ENCODE measurements at regions not wholly inside any gene's neighbourhood (a gene's known extent, or its start where the extent isn't known, plus 50 kb on each side); places are given as distances from the start of the nearest gene placed in this dataset.

DNA sequence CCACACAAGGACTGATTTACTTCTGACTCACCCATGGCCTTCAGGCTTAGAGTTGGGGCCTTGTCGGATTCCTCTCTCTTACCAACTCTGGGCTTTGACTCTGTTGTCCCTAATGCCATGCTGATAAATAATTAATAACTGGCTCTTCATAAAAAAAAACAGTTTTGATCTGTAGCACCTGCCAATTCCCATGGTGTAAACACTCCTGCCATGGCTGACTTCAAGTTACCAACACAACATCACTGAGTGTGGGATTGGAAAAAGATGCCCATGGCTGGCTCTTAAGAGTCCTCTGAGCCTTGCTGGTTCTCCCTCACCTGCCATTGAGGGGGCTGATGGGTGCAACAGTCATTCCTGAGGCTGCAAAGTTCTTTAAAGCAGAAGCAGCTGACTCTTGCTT, 104.8 kb downstream of the KIF26A start:
- TF ChIP-seq, protein P1, sequence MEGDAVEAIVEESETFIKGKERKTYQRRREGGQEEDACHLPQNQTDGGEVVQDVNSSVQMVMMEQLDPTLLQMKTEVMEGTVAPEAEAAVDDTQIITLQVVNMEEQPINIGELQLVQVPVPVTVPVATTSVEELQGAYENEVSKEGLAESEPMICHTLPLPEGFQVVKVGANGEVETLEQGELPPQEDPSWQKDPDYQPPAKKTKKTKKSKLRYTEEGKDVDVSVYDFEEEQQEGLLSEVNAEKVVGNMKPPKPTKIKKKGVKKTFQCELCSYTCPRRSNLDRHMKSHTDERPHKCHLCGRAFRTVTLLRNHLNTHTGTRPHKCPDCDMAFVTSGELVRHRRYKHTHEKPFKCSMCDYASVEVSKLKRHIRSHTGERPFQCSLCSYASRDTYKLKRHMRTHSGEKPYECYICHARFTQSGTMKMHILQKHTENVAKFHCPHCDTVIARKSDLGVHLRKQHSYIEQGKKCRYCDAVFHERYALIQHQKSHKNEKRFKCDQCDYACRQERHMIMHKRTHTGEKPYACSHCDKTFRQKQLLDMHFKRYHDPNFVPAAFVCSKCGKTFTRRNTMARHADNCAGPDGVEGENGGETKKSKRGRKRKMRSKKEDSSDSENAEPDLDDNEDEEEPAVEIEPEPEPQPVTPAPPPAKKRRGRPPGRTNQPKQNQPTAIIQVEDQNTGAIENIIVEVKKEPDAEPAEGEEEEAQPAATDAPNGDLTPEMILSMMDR (IDR thresholded peaks at IDR 0.05 in 4 of 5, conservative IDR thresholded peaks at IDR 0.05 in 1 of 5), result no peak
- TF ChIP-seq POLR2A (IDR thresholded peaks at IDR 0.05), result no peak
- no peak overlapping the region for H3K27ac ChIP-seq
- H3K4me1 ChIP-seq, result no peaks in the 10 kb centered on the region
- intact Hi-C loops (cut with DNase I; ENCODE audit: low total_unique reads), result no loop called here
- ATAC-seq (no peak), DNase-seq (no peak)
- peaks cover 0 to 4% (median 0%) of the 10 kb centered on the region in 3 donors for H3K27me3 ChIP-seq
- in situ Hi-C loops (cut with MboI; ENCODE audit: low sequenced_read_pairs in 4 of 4), result no loop called here
- H3K4me3 ChIP-seq, result no peak overlapping the region
- H3K9me3 ChIP-seq, result peaks cover 0 to 4% (median 0%) of the 10 kb centered on the region in 3 donors
- H3K36me3 ChIP-seq, result no peaks in the 10 kb centered on the region

GRCh38 chr14:104244221-104245011, 106.0 kb downstream of the KIF26A start:
- Histone ChIP-seq H3K27me3 (peaks cover 0 to 4% (median 0%) of the 10 kb centered on the region in 3 donors), H3K4me1 (no peaks in the 10 kb centered on the region), H3K4me3 (no peak overlapping the region), H3K9me3 (peaks cover 0 to 4% (median 0%) of the 10 kb centered on the region in 3 donors), H3K27ac (no peak overlapping the region), H3K36me3 (no peaks in the 10 kb centered on the region)
- no peak for ATAC-seq
- in situ Hi-C loops (cut with MboI; ENCODE audit: low sequenced_read_pairs in 4 of 4), result no loop called here
- TF ChIP-seq, protein P1 (IDR thresholded peaks at IDR 0.05 in 4 of 5, conservative IDR thresholded peaks at IDR 0.05 in 1 of 5), result no peak
- no peak for TF ChIP-seq POLR2A (IDR thresholded peaks at IDR 0.05)
- intact Hi-C loops (cut with DNase I; ENCODE audit: low total_unique reads), result no loop called here
- DNase-seq, result no peak

DNA sequence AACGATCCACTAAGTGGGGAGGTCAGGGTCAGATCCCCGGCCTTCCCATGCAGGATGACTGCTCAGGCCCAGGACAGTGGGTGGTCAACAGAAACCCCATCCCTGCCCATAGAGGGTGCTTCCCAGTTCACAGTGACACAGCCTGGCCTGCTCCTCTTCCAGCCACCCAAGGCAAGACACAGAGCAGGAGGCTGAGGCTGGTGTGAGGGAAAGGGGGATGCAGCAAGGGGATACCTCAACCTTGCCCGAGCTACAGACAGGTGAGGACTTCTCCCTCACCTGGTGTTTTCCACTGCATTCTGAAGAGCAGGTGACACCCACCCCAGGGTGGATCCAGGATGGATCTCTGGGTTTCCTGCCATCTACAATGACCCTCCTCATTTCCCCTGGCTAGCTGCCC, 106.7 kb downstream of the KIF26A start:
- H3K27me3 ChIP-seq, result peaks cover 0 to 4% (median 0%) of the 10 kb centered on the region in 3 donors

GRCh38 chr14:104245723-104246122, 107.3 kb downstream of the KIF26A start:
- peaks cover 0 to 4% (median 0%) of the 10 kb centered on the region in 3 donors for H3K27me3 ChIP-seq
- intact Hi-C loops (cut with DNase I; ENCODE audit: low total_unique reads), result no loop called here
- DNase-seq (no peak), ATAC-seq (no peak)
- H3K36me3 ChIP-seq, result no peaks in the 10 kb centered on the region
- H3K27ac ChIP-seq, result no peak overlapping the region
- no peak for TF ChIP-seq POLR2A (IDR thresholded peaks at IDR 0.05)
- TF ChIP-seq, protein P1 (IDR thresholded peaks at IDR 0.05 in 4 of 5, conservative IDR thresholded peaks at IDR 0.05 in 1 of 5), result no peak
- H3K4me1 ChIP-seq, result no peaks in the 10 kb centered on the region
- peaks cover 0 to 4% (median 0%) of the 10 kb centered on the region in 3 donors for H3K9me3 ChIP-seq
- in situ Hi-C loops (cut with MboI; ENCODE audit: low sequenced_read_pairs in 4 of 4), result no loop called here
- H3K4me3 ChIP-seq, result no peak overlapping the region

More for the DNA sequence above, 106.7 kb downstream of the KIF26A start:
- no peaks in the 10 kb centered on the region for H3K36me3 ChIP-seq
- H3K4me3 ChIP-seq, result no peak overlapping the region
- no peaks in the 10 kb centered on the region for H3K4me1 ChIP-seq
- no peak overlapping the region for H3K27ac ChIP-seq
- no peak for ATAC-seq
- intact Hi-C loops (cut with DNase I; ENCODE audit: low total_unique reads) (no loop called here), in situ Hi-C loops (cut with MboI; ENCODE audit: low sequenced_read_pairs in 4 of 4) (no loop called here)
- TF ChIP-seq, protein P1 (IDR thresholded peaks at IDR 0.05 in 4 of 5, conservative IDR thresholded peaks at IDR 0.05 in 1 of 5), result no peak
- TF ChIP-seq POLR2A (IDR thresholded peaks at IDR 0.05), result no peak
- H3K9me3 ChIP-seq, result peaks cover 0 to 4% (median 0%) of the 10 kb centered on the region in 3 donors
- no peak for DNase-seq
